IPS-18c (cell line): ENCODE measurements at regions not wholly inside any gene's neighbourhood (a gene's known extent, or its start where the extent isn't known, plus 50 kb on each side); places are given as distances from the start of the nearest gene placed in this dataset.
"Not testable (repeated sequence)": the region's sequence is repeated elsewhere in the genome, so short reads cannot be mapped to it uniquely, and the experiment has no call there.

ENCODE experiments used
- H3K4me3 ChIP-seq: 2 replicates; pipeline ENCODE4 v1.7.0; 2013; ENCODE audit warnings: low read depth, mild to moderate bottlenecking, low read length, moderate library complexity; ENCODE audit not compliant: insufficient read depth
- H3K9me3 ChIP-seq: one replicate; pipeline ENCODE4 v1.6.1; 2013; ENCODE audit warnings: mild to moderate bottlenecking, low read length, moderate library complexity; ENCODE audit not compliant: control insufficient read depth, insufficient read depth

DNA sequence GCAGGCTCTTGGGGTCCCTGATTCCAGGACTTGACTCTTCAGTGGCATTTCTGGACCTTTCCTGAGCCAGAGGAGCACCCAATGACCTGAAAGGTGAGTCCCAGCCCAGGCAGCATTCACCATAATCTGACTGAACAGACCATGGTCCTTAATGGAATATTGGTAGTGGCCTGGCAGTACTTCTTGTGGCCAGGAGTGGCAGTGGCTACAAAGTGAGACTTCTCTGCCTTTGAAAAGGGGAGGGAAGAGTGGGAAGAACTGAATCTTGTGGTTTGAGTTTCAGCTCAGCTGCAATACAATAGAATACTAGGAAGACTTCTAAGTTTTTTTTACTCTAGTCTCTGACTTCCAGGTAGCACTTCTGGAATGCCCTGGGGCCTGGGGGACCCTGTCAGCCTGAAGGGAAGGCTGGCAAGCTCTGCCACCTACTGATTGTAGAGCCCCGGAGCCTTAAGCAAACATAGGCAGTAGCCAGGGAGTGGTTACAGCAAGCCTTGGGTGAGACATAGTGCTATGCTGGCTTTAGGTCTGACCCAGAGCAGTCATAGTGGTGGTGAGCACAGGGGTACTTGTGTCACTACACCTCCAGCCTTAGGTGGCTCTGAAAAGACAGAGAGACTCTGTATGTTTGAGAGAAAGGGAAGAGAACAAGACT is 674.2 kb upstream of the MANEA start:
- Histone ChIP-seq H3K9me3 (peaks cover 2% of the 10 kb centered on the region), H3K4me3 (no peak overlapping the region)

DNA sequence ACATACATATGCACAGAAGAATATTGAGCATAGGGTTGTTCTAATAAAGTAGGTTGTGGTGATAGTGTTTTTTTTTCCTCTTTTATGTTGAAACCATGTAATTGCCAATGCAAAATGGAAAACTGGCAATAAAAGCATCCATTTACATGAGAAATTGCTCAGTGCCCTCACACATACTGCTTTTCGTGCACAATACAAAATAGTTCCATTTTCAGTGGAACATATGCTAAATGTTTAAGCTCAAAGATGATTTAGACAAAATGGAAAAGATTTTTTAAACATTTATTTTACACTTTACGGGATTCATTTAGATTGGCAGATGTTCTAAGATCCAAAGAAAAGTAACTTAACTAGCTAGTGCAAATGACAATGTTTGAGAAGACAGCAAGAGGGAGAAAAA is 678.1 kb upstream of the MANEA start:
- no peak overlapping the region for H3K4me3 ChIP-seq
- peaks cover 2% of the 10 kb centered on the region for H3K9me3 ChIP-seq

DNA sequence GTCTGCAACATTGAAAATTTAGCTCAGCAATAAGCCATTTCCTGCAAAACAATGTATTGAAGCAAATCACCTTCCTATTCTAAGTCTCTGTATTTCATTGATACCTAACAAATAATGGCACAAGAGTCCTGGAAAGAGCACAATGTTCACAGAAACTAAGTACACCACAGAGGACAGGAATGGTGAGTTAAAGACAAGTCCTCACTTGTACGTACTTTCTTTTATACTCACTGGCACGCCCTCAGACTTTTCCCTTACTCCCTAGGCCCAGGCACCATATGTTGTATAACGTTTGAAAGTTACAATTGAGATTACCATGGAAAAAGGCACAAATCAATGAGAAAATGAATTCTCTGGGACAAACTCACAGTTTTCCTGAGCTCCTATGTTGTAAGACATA is 683.0 kb upstream of the MANEA start:
- Histone ChIP-seq H3K9me3 (no peaks in the 10 kb centered on the region), H3K4me3 (no peak overlapping the region)

DNA sequence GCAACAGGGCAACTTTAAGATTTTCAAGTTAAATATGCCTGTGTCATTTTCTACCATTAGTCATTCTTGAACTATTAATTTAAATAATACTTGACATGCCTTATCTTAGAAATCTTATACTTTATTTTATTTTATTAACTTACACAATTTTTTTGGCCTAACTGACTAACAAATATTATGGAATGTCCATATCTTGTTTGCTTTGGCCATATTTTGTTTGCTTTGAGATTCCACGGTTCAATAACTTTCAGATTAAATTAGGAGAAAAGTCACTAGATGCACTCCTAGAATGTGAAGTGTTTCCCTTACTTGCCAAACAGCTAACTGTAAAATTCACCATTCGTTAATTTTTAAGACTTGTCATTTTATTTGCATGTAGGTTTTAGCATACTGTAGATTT is 684.0 kb upstream of the MANEA start:
- no peaks in the 10 kb centered on the region for H3K9me3 ChIP-seq
- H3K4me3 ChIP-seq = no peak overlapping the region

DNA sequence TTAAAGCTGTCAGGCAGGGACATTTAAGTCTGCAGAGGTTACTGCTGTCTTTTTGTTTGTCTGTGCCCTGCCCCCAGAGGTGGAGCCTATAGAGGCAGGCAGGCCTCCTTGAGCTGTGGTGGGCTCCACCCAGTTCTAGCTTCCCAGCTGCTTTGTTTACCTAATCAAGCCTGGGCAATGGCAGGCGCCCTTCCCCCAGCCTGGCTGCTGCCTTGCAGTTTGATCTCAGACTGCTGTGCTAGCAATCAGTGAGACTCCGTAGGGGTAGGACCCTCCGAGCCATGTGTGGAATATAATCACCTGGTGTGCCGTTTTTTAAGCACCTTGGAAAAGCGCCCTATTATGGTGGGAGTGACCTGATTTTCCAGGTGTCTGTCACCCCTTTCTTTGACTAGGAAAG is 703.5 kb upstream of the MANEA start:
- H3K4me3 ChIP-seq, H3K9me3 ChIP-seq: not testable (repeated sequence)

DNA sequence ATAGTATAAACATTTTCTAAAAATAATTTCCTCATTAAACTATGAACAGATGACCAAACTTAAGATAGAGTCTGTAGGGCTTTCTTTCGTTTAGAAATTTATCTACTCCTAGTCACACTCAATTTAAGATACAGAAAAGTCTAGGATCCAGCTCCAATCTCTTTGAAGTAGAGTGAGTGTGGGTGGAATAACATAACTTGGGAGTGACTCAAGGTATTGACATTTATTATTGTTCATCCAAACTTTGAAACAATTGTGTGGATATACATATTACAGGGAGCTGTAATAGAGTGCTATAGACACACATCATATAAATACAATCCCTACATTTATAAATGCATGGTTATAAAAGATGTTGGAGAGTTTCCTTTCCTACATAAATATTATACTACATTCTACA is 715.2 kb upstream of the MANEA start:
- Histone ChIP-seq H3K9me3 (no peaks in the 10 kb centered on the region), H3K4me3 (no peak overlapping the region)

DNA sequence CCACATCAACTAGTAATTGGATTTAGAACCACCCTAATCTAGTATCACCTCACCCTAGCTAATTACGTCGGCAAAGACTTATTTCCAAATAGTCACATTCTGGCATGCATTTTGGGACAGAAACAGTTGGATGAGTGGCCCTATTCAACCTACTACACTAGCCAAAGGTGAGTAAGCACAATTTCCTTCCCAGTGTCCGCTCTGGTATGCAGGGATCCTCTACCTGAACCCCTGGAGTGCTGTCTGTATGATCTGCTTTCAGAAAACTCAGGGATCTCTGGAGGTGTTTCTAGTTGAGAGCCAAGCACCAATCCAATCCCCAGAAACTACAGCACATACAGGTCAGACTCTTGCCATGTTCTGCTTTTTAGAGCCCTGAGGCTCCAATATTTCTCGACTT is 717.4 kb upstream of the MANEA start:
- Histone ChIP-seq H3K4me3 (no peak overlapping the region), H3K9me3 (no peaks in the 10 kb centered on the region)

DNA sequence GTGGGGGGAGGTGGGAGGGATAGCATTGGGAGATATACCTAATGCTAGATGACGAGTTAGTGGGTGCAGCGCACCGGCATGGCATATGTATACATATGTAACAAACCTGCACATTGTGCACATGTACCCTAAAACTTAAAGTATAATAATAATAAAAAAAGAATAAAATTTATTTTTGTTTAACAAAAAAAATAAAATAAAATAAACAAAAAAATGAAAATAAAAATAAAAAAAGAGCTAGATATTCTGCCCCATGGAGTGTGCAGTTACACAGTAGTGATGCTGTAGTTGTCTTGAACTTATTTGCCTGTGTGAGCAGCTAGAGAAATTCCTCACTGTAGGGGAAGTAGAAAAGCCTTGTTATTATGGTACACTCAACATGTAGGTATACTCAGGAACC is 720.3 kb upstream of the MANEA start:
- H3K9me3 ChIP-seq, H3K4me3 ChIP-seq: not testable (repeated sequence)

DNA sequence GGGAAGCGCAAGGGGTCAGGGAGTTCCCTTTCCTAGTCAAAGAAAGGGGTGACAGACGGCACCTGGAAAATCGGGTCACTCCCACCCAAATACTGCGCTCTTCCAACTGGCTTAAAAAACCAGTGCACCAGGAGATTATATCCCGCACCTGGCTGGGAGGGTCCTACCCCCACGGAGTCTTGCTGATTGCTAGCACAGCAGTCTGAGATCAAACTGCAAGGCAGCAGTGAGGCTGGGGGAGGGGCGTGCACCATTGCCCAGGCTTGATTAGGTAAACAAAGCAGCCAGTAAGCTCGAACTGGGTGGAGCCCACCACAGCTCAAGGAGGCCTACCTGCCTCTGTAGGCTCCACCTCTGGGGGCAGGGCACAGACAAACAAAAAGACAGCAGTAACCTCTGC is 726.0 kb upstream of the MANEA start:
- not testable (repeated sequence) for H3K9me3 ChIP-seq, H3K4me3 ChIP-seq

DNA sequence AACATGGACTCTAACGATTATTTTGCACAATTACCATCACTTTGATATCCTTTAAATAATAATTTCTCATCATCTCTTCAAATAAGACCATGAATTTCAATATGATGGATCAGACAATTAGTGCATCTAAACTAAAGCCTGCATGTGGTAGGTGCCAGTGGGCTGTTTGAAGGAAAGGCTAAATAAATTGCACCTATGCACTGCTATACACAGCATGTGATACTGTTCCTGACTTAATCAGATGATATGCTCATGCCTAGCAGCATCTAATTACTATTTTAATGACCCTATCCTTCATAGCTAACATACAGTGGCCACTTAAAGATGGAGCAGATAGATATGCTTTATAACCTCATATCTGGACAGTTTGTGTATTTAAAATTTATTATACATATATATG is 731.6 kb upstream of the MANEA start:
- no peak overlapping the region for H3K4me3 ChIP-seq
- H3K9me3 ChIP-seq = no peaks in the 10 kb centered on the region

DNA sequence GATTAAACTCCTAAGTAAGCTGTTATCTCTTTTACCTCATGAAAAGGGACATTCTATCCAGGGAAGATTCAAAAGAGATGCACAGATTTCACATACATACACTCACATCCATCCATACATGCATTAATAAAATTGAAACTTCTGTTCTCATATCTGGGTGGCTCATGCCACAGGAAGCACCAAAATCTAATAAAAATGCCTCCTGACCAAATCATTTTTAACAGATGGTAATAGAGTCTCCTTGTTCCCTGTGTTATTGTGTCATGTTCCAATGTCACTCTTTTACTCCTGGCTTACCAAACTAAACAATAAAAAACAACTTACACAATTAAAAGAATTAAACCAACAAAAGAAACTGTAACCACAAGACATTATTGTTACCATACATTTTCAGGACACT is 742.1 kb upstream of the MANEA start:
- no peaks in the 10 kb centered on the region for H3K9me3 ChIP-seq
- no peak overlapping the region for H3K4me3 ChIP-seq

DNA sequence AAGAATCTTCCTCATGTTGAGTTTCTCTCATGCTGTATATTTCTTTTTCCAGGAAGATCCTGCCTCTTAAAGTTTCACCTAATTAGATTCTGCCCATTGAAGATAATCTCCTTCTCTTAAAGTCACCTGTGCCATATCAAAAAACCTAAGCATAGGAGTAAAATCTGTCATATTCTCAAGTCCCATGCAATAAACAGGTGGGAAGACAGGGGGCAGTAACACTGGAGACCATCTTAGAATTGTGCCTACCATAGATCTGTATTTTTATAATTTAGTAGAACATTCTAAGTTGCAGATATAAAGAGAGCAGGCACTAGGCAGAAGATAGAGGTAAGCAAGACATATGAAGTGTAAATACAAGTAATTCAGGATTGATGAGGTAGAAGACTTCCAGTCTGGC is 763.5 kb upstream of the MANEA start:
- H3K9me3 ChIP-seq = no peaks in the 10 kb centered on the region
- H3K4me3 ChIP-seq = no peak overlapping the region

DNA sequence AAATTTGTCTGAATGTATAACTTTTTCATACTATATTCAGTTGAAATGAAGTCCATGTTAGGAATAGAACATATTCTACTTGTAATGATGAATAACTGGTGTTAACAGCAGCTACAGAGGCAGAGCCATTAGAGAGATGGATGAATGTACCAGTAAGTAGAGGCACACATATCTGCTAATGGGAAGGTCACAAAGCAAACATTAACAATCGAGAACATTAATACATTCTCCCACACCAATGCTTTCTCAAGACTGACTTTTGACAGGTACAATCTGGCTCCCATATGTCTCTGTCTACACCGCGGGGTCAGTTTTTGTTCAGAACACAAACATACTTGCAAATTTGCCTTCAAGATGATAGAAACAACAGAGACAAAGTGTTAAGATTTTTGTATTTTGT is 776.0 kb upstream of the MANEA start:
- H3K4me3 ChIP-seq = no peak overlapping the region
- H3K9me3 ChIP-seq = no peaks in the 10 kb centered on the region

DNA sequence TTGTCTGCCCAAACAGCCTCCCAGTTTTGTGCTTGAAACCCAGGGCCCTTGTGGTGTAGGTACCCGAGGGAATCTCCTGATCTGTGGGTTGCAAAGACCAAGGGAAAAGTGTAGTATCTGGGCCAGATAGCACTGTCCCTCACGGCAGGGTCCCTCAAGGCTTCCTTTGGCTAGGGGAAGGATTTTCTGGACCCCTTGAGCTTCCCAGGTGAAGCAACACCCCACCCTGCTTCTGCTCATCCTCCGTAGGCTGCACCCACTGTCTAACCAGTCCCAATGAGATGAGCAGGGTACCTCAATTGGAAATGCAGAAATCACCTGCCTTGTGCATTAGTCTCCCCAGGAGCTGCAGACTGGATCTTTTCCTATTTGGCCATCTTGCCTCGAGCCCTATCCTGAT is 791.8 kb upstream of the MANEA start:
- Histone ChIP-seq H3K9me3 (no peaks in the 10 kb centered on the region), H3K4me3 (no peak overlapping the region)

DNA sequence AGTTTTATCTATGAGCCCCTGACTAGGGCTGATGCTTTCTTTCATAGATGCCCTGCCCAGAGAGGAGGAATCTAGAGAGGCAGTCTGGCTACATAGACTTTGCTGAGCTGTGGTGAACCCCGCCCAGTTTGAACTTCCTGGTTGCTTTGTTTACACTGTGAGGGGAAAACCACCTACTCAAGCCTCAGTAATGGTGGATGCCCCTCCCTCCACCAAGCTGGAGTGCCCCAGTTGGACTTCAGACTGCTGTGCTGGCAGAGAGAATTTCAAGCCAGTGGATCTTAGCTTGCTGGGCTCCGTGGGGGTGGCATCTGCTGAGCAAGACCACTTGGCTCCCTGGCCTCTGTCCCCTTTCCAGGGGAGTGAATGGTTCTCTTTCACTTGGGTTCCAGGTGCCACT is 792.3 kb upstream of the MANEA start:
- not testable (repeated sequence) for H3K9me3 ChIP-seq, H3K4me3 ChIP-seq

DNA sequence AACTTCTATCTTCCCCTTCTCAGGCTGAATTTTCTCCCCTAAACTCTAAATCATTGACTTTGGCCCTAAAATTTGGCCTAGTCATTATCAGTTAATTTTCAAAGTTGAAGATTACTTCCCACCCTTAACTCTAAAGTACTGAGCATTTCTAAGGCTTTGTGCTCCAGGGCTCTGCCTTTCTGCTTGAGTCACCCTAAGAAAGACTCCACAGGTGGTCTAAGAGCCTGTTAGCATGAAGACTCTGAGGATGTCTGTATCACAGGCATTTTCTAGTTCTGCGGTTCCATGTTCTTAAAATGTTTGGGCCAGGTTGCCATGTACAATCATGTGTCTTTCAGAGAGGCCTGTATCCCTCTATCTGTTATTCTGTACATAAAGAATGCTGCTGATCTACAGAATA is 808.1 kb upstream of the MANEA start:
- Histone ChIP-seq H3K9me3 (no peaks in the 10 kb centered on the region), H3K4me3 (no peak overlapping the region)

DNA sequence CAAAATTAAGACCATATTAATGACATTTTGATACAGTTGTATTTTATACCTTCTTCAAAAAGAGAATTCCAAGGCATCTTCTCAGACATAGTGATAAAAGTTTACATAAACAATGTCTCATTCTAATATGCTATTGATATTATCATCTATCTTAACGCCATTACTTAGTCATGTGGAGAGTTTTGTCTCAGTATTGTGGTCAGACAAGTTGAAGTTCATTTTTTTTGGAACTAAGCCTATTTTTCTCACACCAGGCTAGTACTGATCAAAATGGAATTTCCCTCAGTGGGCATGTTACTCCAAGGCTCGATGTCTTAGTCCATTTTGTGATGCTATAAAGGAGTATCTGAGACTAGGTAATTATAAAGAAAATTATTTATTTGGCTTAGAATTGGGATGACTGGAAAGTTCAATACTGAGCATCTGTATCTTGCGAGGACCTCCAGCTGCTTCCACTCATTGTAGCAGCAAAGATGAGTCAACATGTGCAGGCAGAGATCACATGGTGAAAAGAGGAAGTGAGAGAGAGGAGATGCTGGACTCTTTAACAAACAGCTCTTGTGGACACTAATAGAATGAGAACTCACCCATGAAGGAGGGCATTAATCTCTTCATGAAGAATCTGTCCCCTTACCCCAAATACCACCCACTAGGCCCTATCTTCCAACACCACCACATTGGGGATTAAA is 825.5 kb upstream of the MANEA start:
- H3K9me3 ChIP-seq = no peaks in the 10 kb centered on the region
- no peak overlapping the region for H3K4me3 ChIP-seq

DNA sequence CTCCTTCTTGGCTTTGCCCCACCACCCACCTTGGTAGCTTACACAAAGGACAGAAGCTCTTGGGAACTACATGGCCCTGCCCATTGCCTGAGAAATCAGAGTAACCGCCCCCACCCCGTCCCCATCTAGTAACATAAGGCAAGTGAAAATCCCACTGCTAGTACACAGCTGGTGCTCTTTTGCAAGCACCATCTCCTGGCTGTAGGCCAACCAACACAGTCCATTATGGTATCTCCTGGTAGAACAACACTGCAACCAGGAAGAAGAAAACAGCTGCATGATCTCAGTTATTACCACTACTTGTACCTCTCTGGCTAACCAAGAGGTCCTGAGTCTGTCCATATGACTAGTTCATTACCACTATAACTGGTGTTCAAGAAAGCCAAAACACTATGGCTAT is 841.1 kb upstream of the MANEA start:
- H3K9me3 ChIP-seq = no peaks in the 10 kb centered on the region
- H3K4me3 ChIP-seq = no peak overlapping the region

DNA sequence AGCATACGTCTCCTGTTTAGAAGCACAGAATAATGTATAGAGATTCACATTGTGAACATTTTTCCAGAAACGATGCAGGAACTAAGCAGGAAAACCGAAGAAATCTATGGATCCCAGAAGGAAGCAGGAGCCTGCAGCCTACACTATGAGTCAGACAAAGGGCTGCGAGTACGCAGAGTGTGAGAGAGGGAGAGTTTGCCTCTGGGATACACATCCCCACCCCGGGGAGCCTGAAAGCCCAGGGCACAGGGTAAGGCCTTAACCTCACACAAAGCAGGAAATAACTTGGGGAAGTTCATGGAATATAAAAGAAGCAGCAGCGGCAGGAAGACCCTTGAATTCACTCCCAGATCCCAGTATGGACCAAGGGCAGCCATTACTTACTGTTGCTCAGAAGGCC is 842.1 kb upstream of the MANEA start:
- H3K9me3 ChIP-seq = no peaks in the 10 kb centered on the region

More for the DNA sequence above, 842.1 kb upstream of the MANEA start:
- no peak overlapping the region for H3K4me3 ChIP-seq
